CD14-positive monocyte (primary cell): ENCODE measurements at regions not wholly inside any gene's neighbourhood (a gene's known extent, or its start where the extent isn't known, plus 50 kb on each side); places are given as distances from the start of the nearest gene placed in this dataset.

Source experiments
- DNase-seq, 3 donors: peaks; one replicate each; pipeline ENCODE4 v3.0.0-alpha.2; 2011 to 2022
- H2AFZ ChIP-seq: 2 replicates; pipeline ENCODE4 v1.6.0; 2012; ENCODE audit warnings: mild to moderate bottlenecking, low read depth, low read length, inconsistent platforms; ENCODE audit not compliant: insufficient read depth, poor library complexity, severe bottlenecking
- H3K27ac ChIP-seq, 2 donors: 1 replicate in 1 of 2; 2 replicates in 1 of 2; pipeline ENCODE4 v1.5.1; 2012 to 2013; ENCODE audit warnings: low read length in 2 of 2, control low read depth in 1 of 2, inconsistent platforms in 1 of 2, low read depth in 1 of 2, mild to moderate bottlenecking in 1 of 2
- H3K27me3 ChIP-seq, 2 donors: one replicate each; pipeline versions ENCODE4 v1.6.0 to v1.6.1; 2011 to 2013; ENCODE audit warnings: low read length in 2 of 2; ENCODE audit not compliant: control insufficient read depth in 2 of 2, insufficient read depth in 2 of 2
- H3K36me3 ChIP-seq, 2 donors: replicated peaks in 1 of 2; 1 replicate in 1 of 2; 2 replicates in 1 of 2; pipeline versions ENCODE4 v1.5.1 to v1.6.1; 2012 to 2013; ENCODE audit warnings: low read length in 2 of 2, control low read depth in 1 of 2, inconsistent platforms in 1 of 2, mild to moderate bottlenecking in 1 of 2; ENCODE audit not compliant: insufficient read depth in 2 of 2, control insufficient read depth in 1 of 2
- H3K4me1 ChIP-seq, 2 donors: 1 replicate in 1 of 2; 2 replicates in 1 of 2; pipeline versions ENCODE4 v1.5.1 to v1.6.1; 2012 to 2013; ENCODE audit warnings: low read length in 2 of 2, control low read depth in 1 of 2, inconsistent platforms in 1 of 2, mild to moderate bottlenecking in 1 of 2, moderate library complexity in 1 of 2; ENCODE audit not compliant: insufficient read depth in 2 of 2, control insufficient read depth in 1 of 2
- H3K4me2 ChIP-seq: replicated peaks from 2 replicates; pipeline ENCODE3; 2012; ENCODE audit warnings: low read length, moderate library complexity, mild to moderate bottlenecking; ENCODE audit not compliant: poor library complexity, severe bottlenecking; ENCODE audit errors: extremely low read depth
- H3K4me3 ChIP-seq, 3 experiments: fragments of 200-600 bp in 1 of 3; sonication (generic) in 1 of 3; replicated peaks in 1 of 3; 1 replicate in 2 of 3; 2 replicates in 1 of 3; pipeline ENCODE4 v1.5.1; 2011 to 2013; ENCODE audit warnings: low read length in 3 of 3, mild to moderate bottlenecking in 3 of 3, control low read depth in 2 of 3, low read depth in 2 of 3, inconsistent platforms in 1 of 3, moderate library complexity in 1 of 3
- H3K79me2 ChIP-seq: 2 replicates; pipeline ENCODE4 v1.6.0; 2012; ENCODE audit warnings: mild to moderate bottlenecking, control low read depth, inconsistent platforms, low read length, moderate library complexity; ENCODE audit not compliant: insufficient read depth
- H3K9ac ChIP-seq: 2 replicates; pipeline ENCODE4 v1.6.0; 2017; ENCODE audit warnings: low read length, mild to moderate bottlenecking; ENCODE audit not compliant: insufficient read depth, poor library complexity, severe bottlenecking
- H3K9me3 ChIP-seq, 2 donors: replicated peaks in 1 of 2; 1 replicate in 1 of 2; 2 replicates in 1 of 2; pipeline versions ENCODE4 v1.5.1 to v1.6.1; 2012 to 2013; ENCODE audit warnings: low read length in 2 of 2, control low read depth in 1 of 2; ENCODE audit not compliant: control insufficient read depth in 1 of 2, insufficient read depth in 1 of 2
- H4K20me1 ChIP-seq: 2 replicates; pipeline ENCODE4 v1.6.0; 2012; ENCODE audit warnings: mild to moderate bottlenecking, low read length, control low read depth, moderate library complexity; ENCODE audit not compliant: insufficient read depth
- H3K27ac Mint-ChIP-seq, 7 donors: one replicate each; pipeline ENCODE4 v1.8.0; 2020; ENCODE audit warnings: mild to moderate bottlenecking in 7 of 7, mixed read lengths in 7 of 7, moderate library complexity in 6 of 7, inconsistent platforms in 2 of 7
- H3K27me3 Mint-ChIP-seq, 3 donors: one replicate each; pipeline ENCODE4 v1.8.0; 2021 to 2022; ENCODE audit warnings: low read depth in 3 of 3, mild to moderate bottlenecking in 3 of 3, mixed read lengths in 3 of 3, moderate library complexity in 3 of 3, inconsistent platforms in 1 of 3
- H3K36me3 Mint-ChIP-seq, 2 donors: one replicate each; pipeline ENCODE4 v1.8.0; 2020; ENCODE audit warnings: mixed read lengths in 2 of 2, inconsistent platforms in 1 of 2, mild to moderate bottlenecking in 1 of 2
- H3K4me1 Mint-ChIP-seq: one replicate; pipeline ENCODE4 v1.8.0; 2020; ENCODE audit warnings: mild to moderate bottlenecking, mixed read lengths
- H3K4me3 Mint-ChIP-seq, 2 donors: one replicate each; pipeline ENCODE4 v1.8.0; 2020; ENCODE audit warnings: mild to moderate bottlenecking in 2 of 2, mixed read lengths in 2 of 2, moderate library complexity in 1 of 2
- H3K9me3 Mint-ChIP-seq, 7 donors: one replicate each; pipeline ENCODE4 v1.8.0; 2020 to 2022; ENCODE audit warnings: mixed read lengths in 7 of 7, mild to moderate bottlenecking in 6 of 7, moderate library complexity in 6 of 7, inconsistent platforms in 2 of 7
- WGBS: methylation state at CpG from one replicate; pipeline ENCODE4 v1.1.5; 2013; ENCODE audit warnings: missing lambda C conversion rate; ENCODE audit not compliant: insufficient coverage; 5-methylcytosine and 5-hydroxymethylcytosine counted together
- intact Hi-C, 2 donors: fragments of 100-400 bp; cut with micrococcal nuclease; formaldehyde crosslinking; loops; one replicate each; pipeline versions ENCODE4 v1.15.0 to v1.15.1; 2023
- TF ChIP-seq, protein P1 (sequence below): fragments of 200-600 bp; IDR thresholded peaks from one replicate; pipeline ENCODE4 v1.8.0; 2022; ENCODE audit warnings: antibody characterized with exemption, mild to moderate bottlenecking

DNA sequence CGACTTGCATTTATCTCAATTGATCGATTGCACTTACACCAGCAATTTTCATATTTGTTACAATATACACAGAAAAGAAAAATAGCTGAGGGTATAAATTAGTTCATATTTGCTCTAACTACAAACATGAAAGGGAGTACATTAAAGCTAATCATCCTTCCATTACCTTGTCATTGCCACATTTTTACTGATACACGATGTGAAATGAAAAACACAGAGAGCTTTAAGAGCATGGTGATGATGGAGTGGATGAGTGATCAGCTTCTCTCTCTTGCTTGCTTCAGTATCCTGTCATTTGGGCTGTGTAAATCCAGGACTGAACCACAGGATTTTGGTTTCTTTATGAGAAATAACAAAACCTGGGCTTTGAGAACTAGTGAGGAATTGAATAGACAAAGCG is 1207.5 kb upstream of the GOT2 start:
- no peak overlapping the region for H3K27ac ChIP-seq
- TF ChIP-seq, protein P1, sequence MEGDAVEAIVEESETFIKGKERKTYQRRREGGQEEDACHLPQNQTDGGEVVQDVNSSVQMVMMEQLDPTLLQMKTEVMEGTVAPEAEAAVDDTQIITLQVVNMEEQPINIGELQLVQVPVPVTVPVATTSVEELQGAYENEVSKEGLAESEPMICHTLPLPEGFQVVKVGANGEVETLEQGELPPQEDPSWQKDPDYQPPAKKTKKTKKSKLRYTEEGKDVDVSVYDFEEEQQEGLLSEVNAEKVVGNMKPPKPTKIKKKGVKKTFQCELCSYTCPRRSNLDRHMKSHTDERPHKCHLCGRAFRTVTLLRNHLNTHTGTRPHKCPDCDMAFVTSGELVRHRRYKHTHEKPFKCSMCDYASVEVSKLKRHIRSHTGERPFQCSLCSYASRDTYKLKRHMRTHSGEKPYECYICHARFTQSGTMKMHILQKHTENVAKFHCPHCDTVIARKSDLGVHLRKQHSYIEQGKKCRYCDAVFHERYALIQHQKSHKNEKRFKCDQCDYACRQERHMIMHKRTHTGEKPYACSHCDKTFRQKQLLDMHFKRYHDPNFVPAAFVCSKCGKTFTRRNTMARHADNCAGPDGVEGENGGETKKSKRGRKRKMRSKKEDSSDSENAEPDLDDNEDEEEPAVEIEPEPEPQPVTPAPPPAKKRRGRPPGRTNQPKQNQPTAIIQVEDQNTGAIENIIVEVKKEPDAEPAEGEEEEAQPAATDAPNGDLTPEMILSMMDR, result no peak
- Mint-ChIP-seq H3K36me3 (no peaks in the 10 kb centered on the region), H3K27me3 (no peaks in the 10 kb centered on the region), H3K27ac (no peak overlapping the region), H3K4me1 (no peaks in the 10 kb centered on the region), H3K4me3 (no peak overlapping the region), H3K9me3 (peaks cover 0 to 10% (median 4%) of the 10 kb centered on the region in 7 donors)
- H3K9me3 ChIP-seq, result no peaks in the 10 kb centered on the region
- intact Hi-C loops, result no loop called here
- H2AFZ ChIP-seq, result no peak overlapping the region
- H3K9ac ChIP-seq, result no peak overlapping the region
- no peaks in the 10 kb centered on the region for H3K36me3 ChIP-seq
- no peaks in the 10 kb centered on the region for H3K27me3 ChIP-seq
- no peaks in the 10 kb centered on the region for H3K4me1 ChIP-seq
- no peaks in the 10 kb centered on the region for H4K20me1 ChIP-seq
- H3K79me2 ChIP-seq, result no peaks in the 10 kb centered on the region
- H3K4me2 ChIP-seq, result no peak overlapping the region
- no peak overlapping the region for H3K4me3 ChIP-seq
- WGBS, result no CpG with 5 or more reads among the region's 4 CpGs
- DNase-seq, result no peak

DNA sequence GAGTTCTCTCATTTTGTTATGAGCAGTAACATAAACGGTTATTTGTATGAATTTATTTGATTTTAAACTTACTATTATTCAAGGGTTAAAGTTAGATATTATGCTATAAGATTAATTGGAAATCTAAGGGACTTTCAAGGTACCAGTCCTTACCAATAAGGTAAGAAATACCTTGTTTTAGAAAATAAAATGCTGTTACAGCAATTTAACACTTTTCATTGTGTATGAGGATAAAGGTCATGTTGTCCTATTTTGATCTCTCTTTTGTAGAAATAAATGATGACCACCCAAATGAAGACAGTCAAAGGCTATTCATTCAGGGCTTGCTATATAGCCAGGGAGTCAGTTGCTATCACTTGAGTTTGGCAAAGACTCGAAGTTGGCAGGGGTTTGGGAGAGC is 1185.9 kb upstream of the GOT2 start:
- Histone ChIP-seq H3K27me3 (no peaks in the 10 kb centered on the region), H3K4me2 (no peak overlapping the region), H3K9ac (no peak overlapping the region), H3K4me3 (no peak overlapping the region), H2AFZ (no peak overlapping the region), H3K27ac (no peak overlapping the region), H3K36me3 (no peaks in the 10 kb centered on the region), H3K4me1 (no peaks in the 10 kb centered on the region), H4K20me1 (no peaks in the 10 kb centered on the region), H3K79me2 (no peaks in the 10 kb centered on the region), H3K9me3 (peaks cover 0 to 6% of the 10 kb centered on the region in 2 donors)
- no peak for DNase-seq
- 57% methylated on average over 1 of the region's 2 CpGs for WGBS
- no peaks in the 10 kb centered on the region for H3K4me1 Mint-ChIP-seq
- intact Hi-C loops, result no loop called here
- no peak overlapping the region for H3K27ac Mint-ChIP-seq
- H3K36me3 Mint-ChIP-seq, result no peaks in the 10 kb centered on the region
- no peaks in the 10 kb centered on the region for H3K27me3 Mint-ChIP-seq
- TF ChIP-seq, protein P1, result no peak
- no peak overlapping the region for H3K4me3 Mint-ChIP-seq
- peaks cover 0 to 5% (median 0%) of the 10 kb centered on the region in 7 donors for H3K9me3 Mint-ChIP-seq
